ENCODE measurements at regions not wholly inside any gene's neighbourhood (a gene's known extent, or its start where the extent isn't known, plus 50 kb on each side); places are given as distances from the start of the nearest gene placed in this dataset.
A peak's percentile ranks its signal among the peaks of the same experiment; 100 is the strongest.
"Not testable (repeated sequence)": the region's sequence is repeated elsewhere in the genome, so short reads cannot be mapped to it uniquely, and the experiment has no call there.

GRCh38 chr5:17367256-17367840 is 130.7 kb upstream of the TAF11L2 start:
- DNase-seq, result no peak

GRCh38 chr5:17370651-17371050 is 127.4 kb upstream of the TAF11L2 start:
- no peak for DNase-seq

GRCh38 chr5:17373406-17373805 is 124.6 kb upstream of the TAF11L2 start:
- DNase-seq, result no peak

GRCh38 chr5:17373814-17374556 is 124.0 kb upstream of the TAF11L2 start:
- no peak for DNase-seq

GRCh38 chr5:17374973-17375742 is 122.9 kb upstream of the TAF11L2 start:
- DNase-seq, result no peak

GRCh38 chr5:17375886-17376285 is 122.1 kb upstream of the TAF11L2 start:
- not testable (repeated sequence) for DNase-seq

GRCh38 chr5:17378346-17378997 is 119.6 kb upstream of the TAF11L2 start:
- no peak for DNase-seq

GRCh38 chr5:17379100-17379951 is 118.7 kb upstream of the TAF11L2 start:
- no peak for DNase-seq

- peak; percentile 8 for DNase-seq
These were observed 116.1 kb upstream of the TAF11L2 start for GRCh38 chr5:17381932-17382331.

GRCh38 chr5:17383526-17383925 is 114.5 kb upstream of the TAF11L2 start:
- DNase-seq, result no peak

GRCh38 chr5:17384181-17384580 is 113.8 kb upstream of the TAF11L2 start:
- no peak for DNase-seq

GRCh38 chr5:17388717-17389116 is 109.3 kb upstream of the TAF11L2 start:
- no peak for DNase-seq

GRCh38 chr5:17394086-17394485 is 103.9 kb upstream of the TAF11L2 start:
- DNase-seq, result no peak

GRCh38 chr5:17395106-17395880 is 102.7 kb upstream of the TAF11L2 start:
- no peak for DNase-seq

GRCh38 chr5:17396247-17396646 is 101.8 kb upstream of the TAF11L2 start:
- DNase-seq, result no peak

GRCh38 chr5:17398431-17398830 is 99.6 kb upstream of the TAF11L2 start:
- no peak for DNase-seq

GRCh38 chr5:17398866-17399835 is 98.9 kb upstream of the TAF11L2 start:
- DNase-seq, result no peak

- no peak for DNase-seq
These were observed 98.1 kb upstream of the TAF11L2 start for GRCh38 chr5:17399931-17400330.

- no peak for DNase-seq
These were observed 97.1 kb upstream of the TAF11L2 start for GRCh38 chr5:17400724-17401469.

Measured in CD4-positive, alpha-beta T cell treated with Interleukin-10 for 1 hour (primary cell).